Body of pancreas (tissue), 4 donors: ENCODE measurements at regions not wholly inside any gene's neighbourhood (a gene's known extent, or its start where the extent isn't known, plus 50 kb on each side); places are given as distances from the start of the nearest gene placed in this dataset.

Experiments used
- CTCF ChIP-seq, 7 experiments: fragments of 450-650 bp in 4 of 7; fragments of 200-600 bp in 3 of 7; sonication (generic) in 3 of 7; IDR thresholded peaks; one replicate each; pipeline ENCODE4 v1.5.1; 2016 to 2019; ENCODE audit warnings: antibody characterized with exemption in 7 of 7
- POLR2A ChIP-seq, 3 donors: fragments of 450-650 bp; IDR thresholded peaks; one replicate each; pipeline ENCODE4 v1.6.1; 2016; ENCODE audit warnings: antibody characterized with exemption in 3 of 3, mild to moderate bottlenecking in 2 of 3

GRCh38 chr2:147088871-147089270 is 756.0 kb upstream of the ACVR2A start:
- TF ChIP-seq CTCF (IDR thresholded peaks at IDR 0.05) (no peak), POLR2A (IDR thresholded peaks at IDR 0.05) (no peak)
